Kidney epithelial cell (primary cell): ENCODE measurements at regions not wholly inside any gene's neighbourhood (a gene's known extent, or its start where the extent isn't known, plus 50 kb on each side); places are given as distances from the start of the nearest gene placed in this dataset.
"Not testable (repeated sequence)": the region's sequence is repeated elsewhere in the genome, so short reads cannot be mapped to it uniquely, and the experiment has no call there.

ENCODE experiments used
- DNase-seq: peaks from one replicate; pipeline ENCODE4 v3.0.0-alpha.2; 2010; ENCODE audit warnings: low read depth
- H3K27me3 ChIP-seq: 2 replicates; pipeline ENCODE4 v1.6.0; 2011; ENCODE audit warnings: low read length; ENCODE audit not compliant: control insufficient read depth, insufficient read depth
- H3K36me3 ChIP-seq: 2 replicates; pipeline ENCODE4 v1.5.1; 2011; ENCODE audit warnings: low read length; ENCODE audit not compliant: control insufficient read depth, insufficient read depth
- H3K4me3 ChIP-seq: 2 replicates; pipeline ENCODE4 v1.5.1; 2011; ENCODE audit warnings: low read depth, mild to moderate bottlenecking, control low read depth, low read length
- CTCF ChIP-seq: IDR thresholded peaks from 2 replicates; pipeline ENCODE4 v1.5.1; 2011; ENCODE audit warnings: mild to moderate bottlenecking, moderate library complexity, low read length, control low read depth, inconsistent platforms; ENCODE audit not compliant: insufficient read depth, poor library complexity, severe bottlenecking

GRCh38 chr3:166263460-166263859 is 426.2 kb upstream of the BCHE start:
- no peaks in the 10 kb centered on the region for H3K27me3 ChIP-seq
- no peak for DNase-seq
- no peak for TF ChIP-seq CTCF
- H3K36me3 ChIP-seq = no peaks in the 10 kb centered on the region
- no peak overlapping the region for H3K4me3 ChIP-seq

GRCh38 chr3:166258293-166258850 is 421.1 kb upstream of the BCHE start:
- not testable (repeated sequence) for DNase-seq, H3K4me3 ChIP-seq, H3K36me3 ChIP-seq, H3K27me3 ChIP-seq

GRCh38 chr3:166257715-166258114 is 420.5 kb upstream of the BCHE start:
- DNase-seq = no peak
- Histone ChIP-seq H3K27me3 (no peaks in the 10 kb centered on the region), H3K4me3 (no peak overlapping the region), H3K36me3 (no peaks in the 10 kb centered on the region)
- no peak for TF ChIP-seq CTCF

GRCh38 chr3:166248784-166249183 is 411.6 kb upstream of the BCHE start:
- no peak for TF ChIP-seq CTCF
- Histone ChIP-seq H3K4me3 (no peak overlapping the region), H3K27me3 (no peaks in the 10 kb centered on the region), H3K36me3 (no peaks in the 10 kb centered on the region)
- DNase-seq = no peak

GRCh38 chr3:166243511-166243910 is 406.3 kb upstream of the BCHE start:
- Histone ChIP-seq H3K27me3 (no peaks in the 10 kb centered on the region), H3K36me3 (no peaks in the 10 kb centered on the region), H3K4me3 (no peak overlapping the region)
- TF ChIP-seq CTCF = no peak
- no peak for DNase-seq

- Histone ChIP-seq H3K4me3 (no peak overlapping the region), H3K36me3 (no peaks in the 10 kb centered on the region), H3K27me3 (no peaks in the 10 kb centered on the region)
- TF ChIP-seq CTCF = no peak
- DNase-seq = no peak
Measured at GRCh38 chr3:166223120-166223519, 385.9 kb upstream of the BCHE start.

GRCh38 chr3:166211451-166211850 is 374.2 kb upstream of the BCHE start:
- DNase-seq = no peak
- Histone ChIP-seq H3K4me3 (no peak overlapping the region), H3K27me3 (no peaks in the 10 kb centered on the region), H3K36me3 (no peaks in the 10 kb centered on the region)
- no peak for TF ChIP-seq CTCF
